ENCODE measurements at regions not wholly inside any gene's neighbourhood (a gene's known extent, or its start where the extent isn't known, plus 50 kb on each side); places are given as distances from the start of the nearest gene placed in this dataset.
"Not testable (repeated sequence)": the region's sequence is repeated elsewhere in the genome, so short reads cannot be mapped to it uniquely, and the experiment has no call there.

- no peak for DNase-seq
Measured at GRCh38 chr18:32884543-32884942, 111.7 kb upstream of the KLHL14 start.

DNA sequence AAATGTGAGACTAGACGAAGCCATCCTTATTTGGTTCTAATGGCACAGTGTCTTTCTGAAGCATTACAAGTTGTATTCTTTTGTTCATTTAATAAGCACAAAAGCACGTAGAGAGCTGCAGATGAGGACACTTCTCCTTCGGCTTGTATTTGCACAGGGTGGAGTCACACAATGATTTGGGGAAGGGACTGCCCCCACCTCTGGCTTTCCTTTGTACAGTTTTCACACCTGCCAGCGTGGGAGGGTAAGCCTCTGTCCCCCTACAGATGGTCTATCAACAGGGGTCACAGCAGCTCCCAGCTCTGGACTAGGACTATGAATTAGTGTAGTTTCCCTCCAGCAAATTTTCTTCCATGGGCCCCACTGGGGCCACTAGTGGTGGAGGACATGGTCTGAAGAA, 108.2 kb upstream of the KLHL14 start:
- DNase-seq = peak; percentile 58

DNA sequence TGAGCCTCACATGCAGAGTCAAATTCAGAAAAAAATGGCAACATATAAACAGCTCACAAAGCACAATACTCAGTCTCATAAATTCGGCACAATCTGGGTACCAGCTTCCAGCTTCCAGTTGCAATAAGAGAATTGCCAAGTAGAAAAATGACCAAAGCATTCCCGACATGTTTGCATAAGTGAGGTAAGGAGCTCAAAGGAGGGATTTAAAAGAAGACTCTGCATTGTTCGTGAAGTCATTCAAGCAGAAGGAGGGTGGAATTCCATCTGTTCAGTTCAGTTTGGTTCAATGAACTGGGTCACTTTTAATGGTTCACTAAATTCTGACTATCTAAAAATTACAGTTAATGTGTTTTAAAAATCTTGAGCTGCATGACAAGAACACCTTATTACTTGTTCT, 106.7 kb upstream of the KLHL14 start:
- DNase-seq = no peak

- no peak for DNase-seq
Measured at GRCh38 chr18:32878436-32878835, 105.6 kb upstream of the KLHL14 start.

GRCh38 chr18:32877371-32877770, 104.5 kb upstream of the KLHL14 start:
- DNase-seq = peak; percentile 32

DNA sequence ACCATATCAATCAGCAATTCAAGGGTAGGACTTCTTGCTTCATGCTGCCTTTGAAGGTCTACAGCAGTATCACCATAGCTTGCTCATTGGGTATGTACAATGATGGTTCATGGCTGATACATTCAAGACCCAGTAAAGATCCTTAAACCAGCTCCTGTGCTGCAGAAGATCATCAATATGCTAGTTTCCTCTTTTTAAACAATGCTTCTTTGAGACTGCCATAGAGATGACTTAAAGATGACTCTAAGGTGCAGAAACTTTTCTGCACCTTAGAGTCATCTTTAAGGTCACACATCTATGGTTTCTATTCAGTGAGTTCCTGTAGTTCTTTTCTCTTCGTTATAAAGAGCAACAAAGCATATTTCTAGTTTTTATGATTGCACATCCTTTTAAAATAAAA, 102.8 kb upstream of the KLHL14 start:
- DNase-seq = no peak

GRCh38 chr18:32871786-32872185, 99.0 kb upstream of the KLHL14 start:
- DNase-seq = no peak

GRCh38 chr18:32870611-32871010, 97.8 kb upstream of the KLHL14 start:
- DNase-seq = no peak

DNA sequence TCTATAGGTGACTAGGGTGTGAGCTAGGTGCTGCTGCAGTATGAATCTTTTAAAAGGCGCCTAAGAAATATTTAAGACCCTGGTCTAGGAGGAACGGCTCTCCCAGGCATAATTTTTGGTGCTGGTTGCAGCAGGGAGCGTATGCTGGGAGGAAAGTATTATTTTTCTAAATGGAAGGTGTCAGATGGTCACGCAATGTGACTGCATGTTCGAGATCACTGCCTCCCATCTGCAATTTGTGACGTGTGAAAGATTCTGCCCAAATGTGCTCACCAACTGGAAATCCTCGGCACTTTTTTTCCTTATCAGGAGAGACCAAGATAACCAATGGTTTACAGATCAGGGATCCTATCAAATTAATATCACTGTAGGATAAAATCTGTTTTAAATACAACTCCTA, 95.6 kb upstream of the KLHL14 start:
- DNase-seq = no peak

DNA sequence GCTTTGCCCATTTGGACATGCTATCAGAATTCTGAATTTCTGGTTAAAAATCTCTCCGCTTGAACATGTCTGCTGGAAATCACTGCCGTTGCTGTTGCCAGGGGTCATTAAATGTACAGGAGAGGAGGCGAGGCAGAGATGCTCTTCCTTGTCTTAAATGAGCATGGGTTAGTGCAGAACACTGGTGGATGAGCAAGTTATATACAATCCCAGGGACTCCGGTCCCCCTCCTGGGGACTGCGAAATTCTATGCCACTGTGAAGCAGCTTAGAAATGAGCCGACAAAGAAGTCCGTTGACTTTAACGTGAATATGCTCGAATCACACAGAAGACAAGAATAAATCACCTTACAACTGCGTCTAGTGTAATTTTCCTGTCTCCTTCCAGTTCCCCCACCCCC, 95.1 kb upstream of the KLHL14 start:
- DNase-seq = no peak

- DNase-seq = no peak
Measured at GRCh38 chr18:32867330-32867729, 94.5 kb upstream of the KLHL14 start.

DNA sequence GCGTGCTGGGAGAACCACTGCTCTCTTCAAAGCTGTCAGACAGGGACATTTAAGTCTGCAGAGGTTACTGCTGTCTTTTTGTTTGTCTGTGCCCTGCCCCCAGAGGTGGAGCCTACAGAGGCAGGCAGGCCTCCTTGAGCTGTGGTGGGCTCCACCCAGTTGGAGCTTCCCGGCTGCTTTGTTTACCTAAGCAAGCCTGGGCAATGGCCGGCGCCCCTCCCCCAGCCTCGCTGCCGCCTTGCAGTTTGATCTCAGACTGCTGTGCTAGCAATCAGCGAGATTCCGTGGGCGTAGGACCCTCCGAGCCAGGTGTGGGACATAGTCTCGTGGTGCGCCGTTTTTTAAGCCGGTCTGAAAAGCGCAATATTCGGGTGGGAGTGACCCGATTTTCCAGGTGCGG, 89.2 kb upstream of the KLHL14 start:
- not testable (repeated sequence) for DNase-seq

DNA sequence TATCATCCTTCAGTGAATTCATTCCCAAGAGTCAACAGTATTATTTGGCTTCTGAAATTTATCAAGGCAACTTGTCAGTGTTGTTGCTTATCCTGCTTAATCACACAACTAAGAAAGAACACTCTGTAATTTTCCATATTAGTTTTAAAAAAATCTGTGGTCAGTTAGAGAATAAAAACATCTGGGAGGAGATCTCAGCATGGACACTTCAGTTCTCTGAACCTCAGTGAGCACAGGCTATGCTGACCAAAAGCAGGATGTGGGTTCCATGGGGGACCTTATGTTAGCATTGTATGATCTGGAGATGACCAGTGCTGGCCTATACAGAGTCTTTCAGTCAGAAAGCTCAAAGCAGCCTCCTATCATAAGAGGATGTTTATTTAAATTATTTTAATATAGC, 79.1 kb upstream of the KLHL14 start:
- DNase-seq = no peak

- DNase-seq = no peak
Measured at GRCh38 chr18:32848826-32849225, 76.0 kb upstream of the KLHL14 start.

GRCh38 chr18:32847691-32848090, 74.9 kb upstream of the KLHL14 start:
- no peak for DNase-seq

DNA sequence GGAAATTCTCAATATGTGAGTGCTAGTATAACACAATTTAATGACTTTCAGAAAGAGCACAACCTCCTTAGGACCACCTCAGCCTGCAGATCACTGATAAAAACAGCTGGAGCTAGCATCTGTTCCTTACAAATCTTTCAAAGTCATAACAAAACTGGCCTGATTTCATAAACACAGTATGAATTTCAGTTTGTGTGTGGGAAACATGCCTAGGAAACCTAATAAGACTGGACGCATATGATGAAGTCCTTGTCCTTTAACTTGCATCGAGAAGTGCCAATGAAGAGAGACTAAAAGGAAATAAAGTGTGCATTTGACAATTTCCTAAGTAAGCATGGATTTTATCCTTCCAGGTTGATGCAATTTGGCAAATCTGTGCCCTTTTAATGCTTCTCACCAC, 74.1 kb upstream of the KLHL14 start:
- no peak for DNase-seq

DNA sequence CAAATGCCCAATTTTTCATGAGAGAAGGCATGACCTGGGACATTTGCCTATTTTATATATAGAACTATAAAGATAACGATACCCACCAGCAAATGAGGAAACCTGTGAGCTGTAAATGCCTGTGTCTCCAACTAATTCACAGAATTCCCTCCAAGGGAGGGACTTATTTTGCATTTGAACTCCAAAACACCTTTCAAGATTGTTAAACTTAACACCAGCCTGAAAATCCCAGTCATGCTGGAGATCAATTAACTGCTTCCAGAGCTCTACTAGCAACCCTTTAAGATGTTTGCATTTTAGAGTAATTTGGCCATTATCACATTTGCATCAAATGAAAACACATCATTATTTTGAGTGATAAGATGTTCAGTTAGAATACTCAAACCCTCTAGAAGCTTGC, 68.1 kb upstream of the KLHL14 start:
- DNase-seq = no peak

GRCh38 chr18:32835951-32836350, 63.1 kb upstream of the KLHL14 start:
- DNase-seq = no peak

DNA sequence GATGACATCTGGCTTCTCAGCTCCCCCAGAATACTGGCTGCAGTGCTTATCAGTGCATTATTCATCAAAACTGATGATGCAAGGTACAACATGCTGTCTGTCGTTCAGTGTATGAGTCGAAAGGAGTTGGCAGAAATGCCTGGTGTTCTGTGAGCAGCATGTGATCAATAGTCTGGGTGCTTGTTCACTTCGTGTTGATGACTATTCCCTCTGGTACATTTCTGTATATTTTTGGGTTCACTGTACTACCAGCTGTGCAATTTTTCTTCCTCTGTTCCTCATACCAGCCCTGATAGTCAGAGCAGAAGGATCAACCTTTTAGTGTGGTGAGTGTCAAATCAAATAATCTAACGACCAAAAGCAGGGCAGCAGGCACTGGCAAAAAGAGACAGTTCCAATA, 59.0 kb upstream of the KLHL14 start:
- DNase-seq = no peak

GRCh38 chr18:32823226-32823625, 50.4 kb upstream of the KLHL14 start:
- no peak for DNase-seq

All from NCI-H2029 treated with DMSO at 0.1 percent for 48 hours (cell line).